HCT116 (cell line): ENCODE measurements at regions not wholly inside any gene's neighbourhood (a gene's known extent, or its start where the extent isn't known, plus 50 kb on each side); places are given as distances from the start of the nearest gene placed in this dataset.

ENCODE experiments used
- ATF3 ChIP-seq: IDR thresholded peaks from 2 replicates; pipeline ENCODE4 v1.6.1; 2012
- CTCF ChIP-seq, 3 experiments: fragments of 200-600 bp in 1 of 3; sonication (generic) in 1 of 3; IDR thresholded peaks in 2 of 3; conservative IDR thresholded peaks in 1 of 3; 2 replicates each; pipeline ENCODE4 v1.5.1; 2012 to 2017; ENCODE audit warnings: low read depth in 2 of 3, low read length in 2 of 3, antibody characterized with exemption in 1 of 3, borderline replicate concordance in 1 of 3, control low read depth in 1 of 3, mild to moderate bottlenecking in 1 of 3, mixed read lengths in 1 of 3, mixed run types in 1 of 3, moderate library complexity in 1 of 3; ENCODE audit not compliant: insufficient read depth in 1 of 3
- POLR2A ChIP-seq: IDR thresholded peaks from 2 replicates; pipeline ENCODE4 v1.7.0; 2011; ENCODE audit warnings: borderline replicate concordance; ENCODE audit not compliant: insufficient read depth, insufficient read length; ENCODE audit errors: extremely low read depth

- TF ChIP-seq CTCF (IDR thresholded peaks at IDR 0.05 in 2 of 3, conservative IDR thresholded peaks at IDR 0.05 in 1 of 3; ENCODE audit: borderline replicate concordance in 1 of 3, insufficient read depth in 1 of 3, low read depth in 2 of 3, low read length in 2 of 3) (no peak), POLR2A (no peak), ATF3 (no peak)
Measured at GRCh38 chr3:30496066-30496966, 110.1 kb upstream of the TGFBR2 start.
